SK-N-SH (cell line): ENCODE measurements at regions not wholly inside any gene's neighbourhood (a gene's known extent, or its start where the extent isn't known, plus 50 kb on each side); places are given as distances from the start of the nearest gene placed in this dataset.

Experiments used
- CHD2 ChIP-seq: fragments of 150-350 bp; IDR thresholded peaks from 2 replicates; pipeline ENCODE4 v1.6.1; 2018; ENCODE audit warnings: low read length; ENCODE audit not compliant: partially characterized antibody
- ELF1 ChIP-seq: IDR thresholded peaks from 2 replicates; pipeline ENCODE4 v1.4.0; 2012
- EP300 ChIP-seq, 2 experiments: IDR thresholded peaks; 2 replicates each; pipeline versions ENCODE4 v1.4.0 to v1.6.1; 2012; ENCODE audit warnings: borderline replicate concordance in 1 of 2, low read depth in 1 of 2, low read length in 1 of 2
- EZH2phosphoT487 ChIP-seq: fragments of 200-600 bp; sonication (generic); IDR thresholded peaks from 2 replicates; pipeline ENCODE4 v1.6.1; 2017; ENCODE audit warnings: low read depth, mixed run types, mild to moderate bottlenecking, antibody characterized with exemption, moderate library complexity, borderline replicate concordance
- FOXJ3 ChIP-seq: sonication (generic); formaldehyde crosslinking; IDR thresholded peaks from 2 replicates; pipeline ENCODE4 v1.5.1; 2020; ENCODE audit warnings: mild to moderate bottlenecking, missing genetic modification reagents
- POLR2AphosphoS5 ChIP-seq: IDR thresholded peaks from 2 replicates; pipeline ENCODE4 v1.6.1; 2012; ENCODE audit warnings: low read depth, low read length
- SIN3A ChIP-seq: IDR thresholded peaks from 2 replicates; pipeline ENCODE4 v1.6.1; 2012; ENCODE audit warnings: low read depth, mild to moderate bottlenecking, low read length, moderate library complexity, borderline replicate concordance
- TCF12 ChIP-seq: IDR thresholded peaks from 2 replicates; pipeline ENCODE4 v1.4.0; 2012
- YY1 ChIP-seq: IDR thresholded peaks from 2 replicates; pipeline ENCODE4 v1.4.0; 2012; ENCODE audit warnings: low read depth, mild to moderate bottlenecking
- TF ChIP-seq, protein P1 (sequence below): fragments of 200-600 bp; sonication (generic); IDR thresholded peaks from 2 replicates; pipeline ENCODE4 v1.6.1; 2017; ENCODE audit warnings: antibody characterized with exemption, mild to moderate bottlenecking, moderate library complexity
- TF ChIP-seq, protein P2 (sequence below): IDR thresholded peaks from 2 replicates; pipeline ENCODE4 v1.4.0; 2012; ENCODE audit warnings: low read depth
- TF ChIP-seq, protein P3 (sequence below): fragments of 150-350 bp; IDR thresholded peaks from 2 replicates; pipeline ENCODE4 v1.6.1; 2017; ENCODE audit warnings: antibody characterized with exemption, low read length, low read depth, borderline replicate concordance
- TF ChIP-seq, protein P4 (sequence below): IDR thresholded peaks from 2 replicates; pipeline ENCODE4 v1.6.1; 2012; ENCODE audit warnings: mild to moderate bottlenecking, low read depth, low read length, moderate library complexity

DNA sequence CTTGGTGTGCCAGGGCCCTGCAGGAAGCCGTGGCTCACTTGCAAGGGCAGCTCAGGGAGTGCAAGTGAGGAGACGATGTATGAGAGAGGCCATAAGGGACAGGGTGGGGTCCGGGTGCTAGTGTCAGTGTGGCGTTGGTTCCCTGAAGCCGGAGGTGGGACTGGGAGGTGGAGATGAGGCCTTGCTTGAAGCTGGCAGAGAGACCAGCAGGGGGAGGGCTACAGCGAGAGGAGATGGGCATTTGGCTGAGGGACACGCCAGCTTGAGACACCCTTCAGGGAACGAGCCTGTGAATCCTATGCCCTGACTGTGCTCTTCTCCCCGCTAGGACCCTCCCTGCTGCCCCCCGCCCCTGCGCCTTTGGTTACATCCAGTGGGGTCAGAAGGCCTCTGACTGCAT lies 529.1 kb downstream of the TCERG1L start:
- TF ChIP-seq, protein P1, sequence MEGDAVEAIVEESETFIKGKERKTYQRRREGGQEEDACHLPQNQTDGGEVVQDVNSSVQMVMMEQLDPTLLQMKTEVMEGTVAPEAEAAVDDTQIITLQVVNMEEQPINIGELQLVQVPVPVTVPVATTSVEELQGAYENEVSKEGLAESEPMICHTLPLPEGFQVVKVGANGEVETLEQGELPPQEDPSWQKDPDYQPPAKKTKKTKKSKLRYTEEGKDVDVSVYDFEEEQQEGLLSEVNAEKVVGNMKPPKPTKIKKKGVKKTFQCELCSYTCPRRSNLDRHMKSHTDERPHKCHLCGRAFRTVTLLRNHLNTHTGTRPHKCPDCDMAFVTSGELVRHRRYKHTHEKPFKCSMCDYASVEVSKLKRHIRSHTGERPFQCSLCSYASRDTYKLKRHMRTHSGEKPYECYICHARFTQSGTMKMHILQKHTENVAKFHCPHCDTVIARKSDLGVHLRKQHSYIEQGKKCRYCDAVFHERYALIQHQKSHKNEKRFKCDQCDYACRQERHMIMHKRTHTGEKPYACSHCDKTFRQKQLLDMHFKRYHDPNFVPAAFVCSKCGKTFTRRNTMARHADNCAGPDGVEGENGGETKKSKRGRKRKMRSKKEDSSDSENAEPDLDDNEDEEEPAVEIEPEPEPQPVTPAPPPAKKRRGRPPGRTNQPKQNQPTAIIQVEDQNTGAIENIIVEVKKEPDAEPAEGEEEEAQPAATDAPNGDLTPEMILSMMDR: no peak
- TF ChIP-seq POLR2AphosphoS5 (no peak), TCF12 (no peak), CHD2 (no peak), ELF1 (no peak), EZH2phosphoT487 (no peak), EP300 (IDR thresholded peaks at IDR 0.05; ENCODE audit: borderline replicate concordance in 1 of 2, low read depth in 1 of 2, low read length in 1 of 2) (no peak), FOXJ3 (CRISPR knock-in tag) (no peak), SIN3A (no peak), YY1 (no peak)
- TF ChIP-seq, protein P2, sequence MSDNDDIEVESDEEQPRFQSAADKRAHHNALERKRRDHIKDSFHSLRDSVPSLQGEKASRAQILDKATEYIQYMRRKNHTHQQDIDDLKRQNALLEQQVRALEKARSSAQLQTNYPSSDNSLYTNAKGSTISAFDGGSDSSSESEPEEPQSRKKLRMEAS: no peak
- TF ChIP-seq, protein P3, sequence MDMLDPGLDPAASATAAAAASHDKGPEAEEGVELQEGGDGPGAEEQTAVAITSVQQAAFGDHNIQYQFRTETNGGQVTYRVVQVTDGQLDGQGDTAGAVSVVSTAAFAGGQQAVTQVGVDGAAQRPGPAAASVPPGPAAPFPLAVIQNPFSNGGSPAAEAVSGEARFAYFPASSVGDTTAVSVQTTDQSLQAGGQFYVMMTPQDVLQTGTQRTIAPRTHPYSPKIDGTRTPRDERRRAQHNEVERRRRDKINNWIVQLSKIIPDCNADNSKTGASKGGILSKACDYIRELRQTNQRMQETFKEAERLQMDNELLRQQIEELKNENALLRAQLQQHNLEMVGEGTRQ: no peak
- TF ChIP-seq, protein P4, sequence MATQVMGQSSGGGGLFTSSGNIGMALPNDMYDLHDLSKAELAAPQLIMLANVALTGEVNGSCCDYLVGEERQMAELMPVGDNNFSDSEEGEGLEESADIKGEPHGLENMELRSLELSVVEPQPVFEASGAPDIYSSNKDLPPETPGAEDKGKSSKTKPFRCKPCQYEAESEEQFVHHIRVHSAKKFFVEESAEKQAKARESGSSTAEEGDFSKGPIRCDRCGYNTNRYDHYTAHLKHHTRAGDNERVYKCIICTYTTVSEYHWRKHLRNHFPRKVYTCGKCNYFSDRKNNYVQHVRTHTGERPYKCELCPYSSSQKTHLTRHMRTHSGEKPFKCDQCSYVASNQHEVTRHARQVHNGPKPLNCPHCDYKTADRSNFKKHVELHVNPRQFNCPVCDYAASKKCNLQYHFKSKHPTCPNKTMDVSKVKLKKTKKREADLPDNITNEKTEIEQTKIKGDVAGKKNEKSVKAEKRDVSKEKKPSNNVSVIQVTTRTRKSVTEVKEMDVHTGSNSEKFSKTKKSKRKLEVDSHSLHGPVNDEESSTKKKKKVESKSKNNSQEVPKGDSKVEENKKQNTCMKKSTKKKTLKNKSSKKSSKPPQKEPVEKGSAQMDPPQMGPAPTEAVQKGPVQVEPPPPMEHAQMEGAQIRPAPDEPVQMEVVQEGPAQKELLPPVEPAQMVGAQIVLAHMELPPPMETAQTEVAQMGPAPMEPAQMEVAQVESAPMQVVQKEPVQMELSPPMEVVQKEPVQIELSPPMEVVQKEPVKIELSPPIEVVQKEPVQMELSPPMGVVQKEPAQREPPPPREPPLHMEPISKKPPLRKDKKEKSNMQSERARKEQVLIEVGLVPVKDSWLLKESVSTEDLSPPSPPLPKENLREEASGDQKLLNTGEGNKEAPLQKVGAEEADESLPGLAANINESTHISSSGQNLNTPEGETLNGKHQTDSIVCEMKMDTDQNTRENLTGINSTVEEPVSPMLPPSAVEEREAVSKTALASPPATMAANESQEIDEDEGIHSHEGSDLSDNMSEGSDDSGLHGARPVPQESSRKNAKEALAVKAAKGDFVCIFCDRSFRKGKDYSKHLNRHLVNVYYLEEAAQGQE: no peak
